Activated CD4-positive, alpha-beta memory T cell treated with anti-CD3 and anti-CD28 coated beads, Interleukin-2, amount 10 ng/mL, durations not matched to agents 7 days and 5 days (primary cell): ENCODE measurements at regions not wholly inside any gene's neighbourhood (a gene's known extent, or its start where the extent isn't known, plus 50 kb on each side); places are given as distances from the start of the nearest gene placed in this dataset.

Experiments
- CTCF ChIA-PET: fragments of 350-600 bp; sonication (Branson Sonifier 250); formaldehyde crosslinking; loops from one replicate; lab custom pipeline; 2021; ENCODE audit warnings: antibody characterized with exemption, inconsistent platforms; lab: Charles Lee
- POLR2A ChIA-PET: fragments of 350-600 bp; sonication (Branson Sonifier 250); formaldehyde crosslinking; loops from one replicate; lab custom pipeline; 2021; ENCODE audit warnings: antibody characterized with exemption; lab: Charles Lee
- DNase-seq: peaks from one replicate; pipeline ENCODE4 v3.0.0-alpha.2; 2020
- H3K27ac Mint-ChIP-seq: one replicate; pipeline ENCODE4 v1.8.0; 2021; ENCODE audit warnings: mild to moderate bottlenecking, mixed read lengths
- H3K27me3 Mint-ChIP-seq: one replicate; pipeline ENCODE4 v1.8.0; 2021; ENCODE audit warnings: mixed read lengths
- H3K36me3 Mint-ChIP-seq: one replicate; pipeline ENCODE4 v1.8.0; 2021; ENCODE audit warnings: low read depth, mixed read lengths
- H3K4me1 Mint-ChIP-seq: one replicate; pipeline ENCODE4 v1.8.0; 2021; ENCODE audit warnings: mixed read lengths
- H3K4me3 Mint-ChIP-seq: one replicate; pipeline ENCODE4 v1.8.0; 2021; ENCODE audit warnings: mild to moderate bottlenecking, mixed read lengths
- H3K9me3 Mint-ChIP-seq: one replicate; pipeline ENCODE4 v1.8.0; 2021; ENCODE audit warnings: mixed read lengths

- Mint-ChIP-seq H3K27me3 (no peaks in the 10 kb centered on the region), H3K36me3 (peaks cover 52% of the 10 kb centered on the region), H3K9me3 (no peaks in the 10 kb centered on the region), H3K4me3 (no peak overlapping the region), H3K4me1 (peaks cover 15% of the 10 kb centered on the region), H3K27ac (peak overlapping the region; percentile 16)
- POLR2A ChIA-PET, result no interaction called here
- CTCF ChIA-PET, result no interaction called here
- DNase-seq, result no peak
Observed at GRCh38 chr17:77487677-77488530, 347.1 kb downstream of the SEC14L1 start.

- H3K27me3 Mint-ChIP-seq, result no peaks in the 10 kb centered on the region
- no peaks in the 10 kb centered on the region for H3K9me3 Mint-ChIP-seq
- peaks cover 13% of the 10 kb centered on the region for H3K4me1 Mint-ChIP-seq
- no peak overlapping the region for H3K4me3 Mint-ChIP-seq
- no peak overlapping the region for H3K27ac Mint-ChIP-seq
- POLR2A ChIA-PET, result no interaction called here
- CTCF ChIA-PET, result no interaction called here
- no peak for DNase-seq
- H3K36me3 Mint-ChIP-seq, result peaks cover 56% of the 10 kb centered on the region
Observed at GRCh38 chr17:77488531-77489238, 347.9 kb downstream of the SEC14L1 start.

GRCh38 chr17:77489239-77489892 is 348.6 kb downstream of the SEC14L1 start:
- Mint-ChIP-seq H3K27ac (no peak overlapping the region), H3K9me3 (no peaks in the 10 kb centered on the region), H3K4me1 (peaks cover 19% of the 10 kb centered on the region), H3K36me3 (peaks cover 61% of the 10 kb centered on the region), H3K4me3 (no peak overlapping the region), H3K27me3 (no peaks in the 10 kb centered on the region)
- DNase-seq, result no peak
- ChIA-PET CTCF (interaction anchor here (0.6 kb wide), 1 partner anchor 354 kb away, joined by 3 read pairs; no protein-coding TSS in a partner anchor), POLR2A (interaction anchor here (0.9 to 1.8 kb wide), 2 partner anchors 48 to 89 kb away, joined by 3 to 4 read pairs; no protein-coding TSS in a partner anchor)

- Mint-ChIP-seq H3K27me3 (no peaks in the 10 kb centered on the region), H3K9me3 (no peaks in the 10 kb centered on the region), H3K36me3 (peaks cover 64% of the 10 kb centered on the region), H3K4me1 (peaks cover 23% of the 10 kb centered on the region), H3K4me3 (no peak overlapping the region), H3K27ac (no peak overlapping the region)
- DNase-seq, result no peak
- ChIA-PET POLR2A (interaction anchor here (0.9 to 1.8 kb wide), 2 partner anchors 49 to 89 kb away, joined by 3 to 4 read pairs; no protein-coding TSS in a partner anchor), CTCF (interaction anchor here (0.6 kb wide), 1 partner anchor 354 kb away, joined by 3 read pairs; no protein-coding TSS in a partner anchor)
Observed at GRCh38 chr17:77489893-77490255, 349.1 kb downstream of the SEC14L1 start.

- POLR2A ChIA-PET, result interaction anchor here (0.9 to 1.8 kb wide), 2 partner anchors 50 to 90 kb away, joined by 3 to 4 read pairs; no protein-coding TSS in a partner anchor
- no peak overlapping the region for H3K27ac Mint-ChIP-seq
- no peaks in the 10 kb centered on the region for H3K9me3 Mint-ChIP-seq
- no peaks in the 10 kb centered on the region for H3K27me3 Mint-ChIP-seq
- H3K36me3 Mint-ChIP-seq, result peaks cover 69% of the 10 kb centered on the region
- H3K4me1 Mint-ChIP-seq, result peaks cover 28% of the 10 kb centered on the region
- H3K4me3 Mint-ChIP-seq, result no peak overlapping the region
- no peak for DNase-seq
- CTCF ChIA-PET, result no interaction called here
Observed at GRCh38 chr17:77490361-77491183, 349.8 kb downstream of the SEC14L1 start.

GRCh38 chr17:77491921-77492445 is 351.2 kb downstream of the SEC14L1 start:
- H3K4me1 Mint-ChIP-seq, result peaks cover 26% of the 10 kb centered on the region
- POLR2A ChIA-PET, result interaction anchor here (1.5 kb wide), 1 partner anchor 17 kb away, joined by 5 read pairs; no protein-coding TSS in a partner anchor
- H3K27ac Mint-ChIP-seq, result peak overlapping the region; percentile 35
- H3K4me3 Mint-ChIP-seq, result peak overlapping the region; percentile 1
- CTCF ChIA-PET, result interaction anchor here (1.8 kb wide), 1 partner anchor 62 kb away, joined by 8 read pairs; no protein-coding TSS in a partner anchor
- peak; percentile 35 for DNase-seq
- no peaks in the 10 kb centered on the region for H3K9me3 Mint-ChIP-seq
- peaks cover 62% of the 10 kb centered on the region for H3K36me3 Mint-ChIP-seq
- H3K27me3 Mint-ChIP-seq, result no peaks in the 10 kb centered on the region

GRCh38 chr17:77492446-77493237 is 351.9 kb downstream of the SEC14L1 start:
- no peak for DNase-seq
- POLR2A ChIA-PET, result interaction anchor here (1.5 kb wide), 1 partner anchor 18 kb away, joined by 5 read pairs; no protein-coding TSS in a partner anchor

GRCh38 chr17:77493238-77493820 is 352.6 kb downstream of the SEC14L1 start:
- POLR2A ChIA-PET, result interaction anchor here (1.5 kb wide), 1 partner anchor 18 kb away, joined by 5 read pairs; no protein-coding TSS in a partner anchor
- Mint-ChIP-seq H3K4me1 (peaks cover 25% of the 10 kb centered on the region), H3K27ac (no peak overlapping the region), H3K36me3 (peaks cover 56% of the 10 kb centered on the region), H3K4me3 (no peak overlapping the region), H3K27me3 (no peaks in the 10 kb centered on the region), H3K9me3 (no peaks in the 10 kb centered on the region)
- no peak for DNase-seq
- CTCF ChIA-PET, result interaction anchor here (1.0 to 1.7 kb wide), 3 partner anchors 49 to 111 kb away, joined by 3 to 6 read pairs (median 3); no protein-coding TSS in a partner anchor

More at GRCh38 chr17:77492446-77493237, 351.9 kb downstream of the SEC14L1 start:
- H3K27ac Mint-ChIP-seq, result peak overlapping the region; percentile 3
- no peak overlapping the region for H3K4me3 Mint-ChIP-seq
- CTCF ChIA-PET, result interaction anchor here (1.0 to 1.8 kb wide), 2 partner anchors 50 to 62 kb away, joined by 3 to 8 read pairs; no protein-coding TSS in a partner anchor
- H3K36me3 Mint-ChIP-seq, result peaks cover 57% of the 10 kb centered on the region
- peaks cover 26% of the 10 kb centered on the region for H3K4me1 Mint-ChIP-seq
- no peaks in the 10 kb centered on the region for H3K9me3 Mint-ChIP-seq
- H3K27me3 Mint-ChIP-seq, result no peaks in the 10 kb centered on the region

- CTCF ChIA-PET, result interaction anchor here (0.8 to 3.0 kb wide), 15 partner anchors 28 to 162 kb away, joined by 3 to 44 read pairs (median 5); no protein-coding TSS in a partner anchor
Observed at GRCh38 chr17:77493901-77494663, 353.3 kb downstream of the SEC14L1 start.

More at GRCh38 chr17:77493901-77494663, 353.3 kb downstream of the SEC14L1 start:
- H3K9me3 Mint-ChIP-seq, result no peaks in the 10 kb centered on the region
- H3K27me3 Mint-ChIP-seq, result no peaks in the 10 kb centered on the region
- no peak for DNase-seq
- POLR2A ChIA-PET, result interaction anchor here (1.1 to 2.6 kb wide), 10 partner anchors 12 to 162 kb away, joined by 3 to 11 read pairs (median 5); no protein-coding TSS in a partner anchor
- peaks cover 52% of the 10 kb centered on the region for H3K36me3 Mint-ChIP-seq
- H3K27ac Mint-ChIP-seq, result peak overlapping the region; percentile 10
- H3K4me1 Mint-ChIP-seq, result peaks cover 25% of the 10 kb centered on the region
- no peak overlapping the region for H3K4me3 Mint-ChIP-seq
